GM19238 (cell line): ENCODE measurements at regions not wholly inside any gene's neighbourhood (a gene's known extent, or its start where the extent isn't known, plus 50 kb on each side); places are given as distances from the start of the nearest gene placed in this dataset.
"Not testable (repeated sequence)": the region's sequence is repeated elsewhere in the genome, so short reads cannot be mapped to it uniquely, and the experiment has no call there.

Experiments used
- DNase-seq: peaks from one replicate; pipeline ENCODE4 v3.0.0; 2011; ENCODE audit warnings: low spot score; ENCODE audit not compliant: insufficient read length

- DNase-seq: no peak
These were observed 551.9 kb downstream of the EDEM1 start for GRCh38 chr3:5739299-5739935.

- DNase-seq: no peak
These were observed 552.4 kb downstream of the EDEM1 start for GRCh38 chr3:5739949-5740348.

- DNase-seq: no peak
These were observed 553.5 kb downstream of the EDEM1 start for GRCh38 chr3:5741017-5741416.

GRCh38 chr3:5750091-5750490 is 562.6 kb downstream of the EDEM1 start:
- no peak for DNase-seq

- DNase-seq: no peak
These were observed 563.5 kb downstream of the EDEM1 start for GRCh38 chr3:5750874-5751640.

- DNase-seq: no peak
These were observed 567.1 kb downstream of the EDEM1 start for GRCh38 chr3:5754602-5755001.

GRCh38 chr3:5756443-5756842 is 568.9 kb downstream of the EDEM1 start:
- DNase-seq: no peak

- DNase-seq: no peak
These were observed 569.8 kb downstream of the EDEM1 start for GRCh38 chr3:5757213-5757804.

GRCh38 chr3:5758699-5759098 is 571.2 kb downstream of the EDEM1 start:
- DNase-seq: no peak

GRCh38 chr3:5762506-5762905 is 575.0 kb downstream of the EDEM1 start:
- no peak for DNase-seq

GRCh38 chr3:5766848-5767247 is 579.3 kb downstream of the EDEM1 start:
- no peak for DNase-seq

GRCh38 chr3:5767304-5767703 is 579.8 kb downstream of the EDEM1 start:
- no peak for DNase-seq

- no peak for DNase-seq
These were observed 580.9 kb downstream of the EDEM1 start for GRCh38 chr3:5768281-5768945.

- DNase-seq: no peak
These were observed 582.3 kb downstream of the EDEM1 start for GRCh38 chr3:5769825-5770224.

GRCh38 chr3:5774337-5774736 is 586.8 kb downstream of the EDEM1 start:
- no peak for DNase-seq

- not testable (repeated sequence) for DNase-seq
These were observed 587.6 kb downstream of the EDEM1 start for GRCh38 chr3:5775100-5775499.

- no peak for DNase-seq
These were observed 597.2 kb downstream of the EDEM1 start for GRCh38 chr3:5784690-5785089.

GRCh38 chr3:5787861-5788488 is 600.5 kb downstream of the EDEM1 start:
- no peak for DNase-seq

- DNase-seq: no peak
These were observed 601.0 kb downstream of the EDEM1 start for GRCh38 chr3:5788496-5788895.

- DNase-seq: no peak
These were observed 604.1 kb downstream of the EDEM1 start for GRCh38 chr3:5791558-5791957.

- no peak for DNase-seq
These were observed 609.0 kb downstream of the EDEM1 start for GRCh38 chr3:5796541-5796940.

GRCh38 chr3:5798809-5799208 is 611.3 kb downstream of the EDEM1 start:
- DNase-seq: no peak
